ENCODE measurements at regions not wholly inside any gene's neighbourhood (a gene's known extent, or its start where the extent isn't known, plus 50 kb on each side); places are given as distances from the start of the nearest gene placed in this dataset.

GRCh38 chr20:12219798-12220197 is 302.1 kb downstream of the BTBD3 start:
- no peak for TF ChIP-seq POLR2AphosphoS5 (IDR thresholded peaks at IDR 0.05)
- TF ChIP-seq CTCF (IDR thresholded peaks at IDR 0.05), result no peak
- TF ChIP-seq POLR2A (IDR thresholded peaks at IDR 0.05), result no peak
- intact Hi-C loops (cut with DNase I), result no loop called here
- Histone ChIP-seq H3K4me3 (no peak overlapping the region), H3K9me3 (no peaks in the 10 kb centered on the region), H3K4me1 (replicated peaks) (no peaks in the 10 kb centered on the region), H3K36me3 (no peaks in the 10 kb centered on the region), H3K27me3 (replicated peaks; ENCODE audit: insufficient read depth) (no peaks in the 10 kb centered on the region), H3K27ac (no peak overlapping the region)
- WGBS, result 86% methylated on average over 2 of the region's 2 CpGs
- no peak for DNase-seq (ENCODE audit: low spot score)

- intact Hi-C loops (cut with DNase I), result no loop called here
- H3K36me3 ChIP-seq, result no peaks in the 10 kb centered on the region
- H3K4me1 ChIP-seq (replicated peaks), result no peaks in the 10 kb centered on the region
- 90% methylated on average over 2 of the region's 2 CpGs for WGBS
- no peak overlapping the region for H3K4me3 ChIP-seq
- no peaks in the 10 kb centered on the region for H3K9me3 ChIP-seq
- no peaks in the 10 kb centered on the region for H3K27me3 ChIP-seq (replicated peaks; ENCODE audit: insufficient read depth)
- no peak overlapping the region for H3K27ac ChIP-seq
- no peak for DNase-seq (ENCODE audit: low spot score)
- TF ChIP-seq POLR2AphosphoS5 (IDR thresholded peaks at IDR 0.05), result no peak
- TF ChIP-seq CTCF (IDR thresholded peaks at IDR 0.05), result no peak
- no peak for TF ChIP-seq POLR2A (IDR thresholded peaks at IDR 0.05)
Observed at GRCh38 chr20:12223057-12223456, 305.4 kb downstream of the BTBD3 start.

- DNase-seq (ENCODE audit: low spot score), result no peak
- Histone ChIP-seq H3K27ac (no peak overlapping the region), H3K9me3 (no peaks in the 10 kb centered on the region), H3K4me3 (no peak overlapping the region), H3K4me1 (replicated peaks) (no peaks in the 10 kb centered on the region), H3K36me3 (no peaks in the 10 kb centered on the region), H3K27me3 (replicated peaks; ENCODE audit: insufficient read depth) (no peaks in the 10 kb centered on the region)
- 95% methylated on average over 1 of the region's 1 CpG for WGBS
- intact Hi-C loops (cut with DNase I), result no loop called here
- TF ChIP-seq POLR2A (IDR thresholded peaks at IDR 0.05) (no peak), CTCF (IDR thresholded peaks at IDR 0.05) (no peak)
Observed at GRCh38 chr20:12225898-12226297, 308.2 kb downstream of the BTBD3 start.

- intact Hi-C loops (cut with DNase I), result no loop called here
- DNase-seq (ENCODE audit: low spot score), result no peak
Observed at GRCh38 chr20:12229891-12230290, 312.2 kb downstream of the BTBD3 start.

More at GRCh38 chr20:12229891-12230290, 312.2 kb downstream of the BTBD3 start:
- no peaks in the 10 kb centered on the region for H3K9me3 ChIP-seq
- H3K4me1 ChIP-seq (replicated peaks), result no peaks in the 10 kb centered on the region
- no peaks in the 10 kb centered on the region for H3K27me3 ChIP-seq (replicated peaks; ENCODE audit: insufficient read depth)
- TF ChIP-seq POLR2A (IDR thresholded peaks at IDR 0.05), result no peak
- TF ChIP-seq CTCF (IDR thresholded peaks at IDR 0.05), result no peak
- TF ChIP-seq POLR2AphosphoS5 (IDR thresholded peaks at IDR 0.05), result no peak
- no peak overlapping the region for H3K4me3 ChIP-seq
- no peaks in the 10 kb centered on the region for H3K36me3 ChIP-seq
- H3K27ac ChIP-seq, result no peak overlapping the region
